ENCODE measurements at regions not wholly inside any gene's neighbourhood (a gene's known extent, or its start where the extent isn't known, plus 50 kb on each side); places are given as distances from the start of the nearest gene placed in this dataset.

- Histone ChIP-seq H3K27ac (no peak overlapping the region), H3K4me1 (ENCODE audit: low read depth) (no peaks in the 10 kb centered on the region), H3K27me3 (no peaks in the 10 kb centered on the region), H3K4me3 (no peak overlapping the region), H3K36me3 (no peaks in the 10 kb centered on the region), H3K9me3 (ENCODE audit: low read depth) (no peaks in the 10 kb centered on the region)
- no peak for TF ChIP-seq CTCF (IDR thresholded peaks at IDR 0.05; ENCODE audit: low read depth, low read length)
- no peak for DNase-seq (ENCODE audit: low read depth in 1 of 2, low spot score in 1 of 2)
These were observed 69.8 kb downstream of the IGSF1 start for GRCh38 chrX:131219271-131219670.

- Histone ChIP-seq H3K36me3 (no peaks in the 10 kb centered on the region), H3K4me1 (ENCODE audit: low read depth) (no peaks in the 10 kb centered on the region), H3K27me3 (no peaks in the 10 kb centered on the region), H3K4me3 (no peak overlapping the region), H3K9me3 (ENCODE audit: low read depth) (no peaks in the 10 kb centered on the region), H3K27ac (no peak overlapping the region)
- no peak for TF ChIP-seq CTCF (IDR thresholded peaks at IDR 0.05; ENCODE audit: low read depth, low read length)
- DNase-seq (ENCODE audit: low read depth in 1 of 2, low spot score in 1 of 2), result no peak
These were observed 71.1 kb downstream of the IGSF1 start for GRCh38 chrX:131217989-131218388.

- Histone ChIP-seq H3K27me3 (no peaks in the 10 kb centered on the region), H3K36me3 (no peaks in the 10 kb centered on the region), H3K27ac (no peak overlapping the region), H3K4me3 (no peak overlapping the region), H3K9me3 (ENCODE audit: low read depth) (no peaks in the 10 kb centered on the region), H3K4me1 (ENCODE audit: low read depth) (no peaks in the 10 kb centered on the region)
- no peak for DNase-seq (ENCODE audit: low read depth in 1 of 2, low spot score in 1 of 2)
- TF ChIP-seq CTCF (IDR thresholded peaks at IDR 0.05; ENCODE audit: low read depth, low read length), result no peak
These were observed 72.3 kb downstream of the IGSF1 start for GRCh38 chrX:131216828-131217227.

GRCh38 chrX:131213400-131213799, 75.7 kb downstream of the IGSF1 start:
- Histone ChIP-seq H3K27me3 (no peaks in the 10 kb centered on the region), H3K9me3 (ENCODE audit: low read depth) (no peaks in the 10 kb centered on the region), H3K4me1 (ENCODE audit: low read depth) (no peaks in the 10 kb centered on the region), H3K36me3 (no peaks in the 10 kb centered on the region), H3K4me3 (no peak overlapping the region), H3K27ac (no peak overlapping the region)
- no peak for DNase-seq (ENCODE audit: low read depth in 1 of 2, low spot score in 1 of 2)
- TF ChIP-seq CTCF (IDR thresholded peaks at IDR 0.05; ENCODE audit: low read depth, low read length), result no peak

- H3K36me3 ChIP-seq, result no peaks in the 10 kb centered on the region
- H3K27me3 ChIP-seq, result no peaks in the 10 kb centered on the region
- H3K9me3 ChIP-seq (ENCODE audit: low read depth), result no peaks in the 10 kb centered on the region
- no peak for TF ChIP-seq CTCF (IDR thresholded peaks at IDR 0.05; ENCODE audit: low read depth, low read length)
- no peaks in the 10 kb centered on the region for H3K4me1 ChIP-seq (ENCODE audit: low read depth)
- no peak overlapping the region for H3K4me3 ChIP-seq
- no peak overlapping the region for H3K27ac ChIP-seq
- no peak for DNase-seq (ENCODE audit: low read depth in 1 of 2, low spot score in 1 of 2)
These were observed 86.3 kb downstream of the IGSF1 start for GRCh38 chrX:131202766-131203165.

- Histone ChIP-seq H3K4me1 (ENCODE audit: low read depth) (no peaks in the 10 kb centered on the region), H3K27me3 (no peaks in the 10 kb centered on the region), H3K9me3 (ENCODE audit: low read depth) (no peaks in the 10 kb centered on the region), H3K4me3 (no peak overlapping the region), H3K36me3 (no peaks in the 10 kb centered on the region), H3K27ac (no peak overlapping the region)
- no peak for TF ChIP-seq CTCF (IDR thresholded peaks at IDR 0.05; ENCODE audit: low read depth, low read length)
- no peak for DNase-seq (ENCODE audit: low read depth in 1 of 2, low spot score in 1 of 2)
These were observed 87.1 kb downstream of the IGSF1 start for GRCh38 chrX:131201986-131202385.

Measured in cardiac muscle cell (in vitro differentiated cells and primary cell).